ENCODE measurements at regions not wholly inside any gene's neighbourhood (a gene's known extent, or its start where the extent isn't known, plus 50 kb on each side); places are given as distances from the start of the nearest gene placed in this dataset.

DNA sequence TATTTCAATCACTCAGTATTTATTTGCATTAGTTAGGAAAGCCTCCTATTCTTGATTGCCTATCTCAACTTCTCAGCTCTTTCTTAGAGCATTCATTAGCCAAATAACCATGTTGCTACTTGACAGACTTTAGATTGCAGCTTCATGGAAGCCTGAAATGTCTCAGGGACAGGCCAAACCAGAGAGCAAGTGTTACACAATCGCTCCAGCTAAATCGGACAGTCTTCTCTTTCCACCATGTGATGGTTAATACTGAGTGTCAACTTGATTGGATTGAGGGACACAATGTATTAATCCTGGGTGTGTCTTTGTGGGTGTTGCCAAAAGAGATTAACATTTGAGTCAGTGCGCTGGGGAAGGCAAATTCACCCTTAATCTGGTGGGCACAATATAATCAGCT lies 106.5 kb upstream of the DRD2 start:
- DNase-seq (ENCODE audit: extremely low read depth, low read depth, low spot score): no peak

- no peak for DNase-seq (ENCODE audit: extremely low read depth, low read depth, low spot score)
Measured at GRCh38 chr11:113579292-113579940, 104.2 kb upstream of the DRD2 start.

DNA sequence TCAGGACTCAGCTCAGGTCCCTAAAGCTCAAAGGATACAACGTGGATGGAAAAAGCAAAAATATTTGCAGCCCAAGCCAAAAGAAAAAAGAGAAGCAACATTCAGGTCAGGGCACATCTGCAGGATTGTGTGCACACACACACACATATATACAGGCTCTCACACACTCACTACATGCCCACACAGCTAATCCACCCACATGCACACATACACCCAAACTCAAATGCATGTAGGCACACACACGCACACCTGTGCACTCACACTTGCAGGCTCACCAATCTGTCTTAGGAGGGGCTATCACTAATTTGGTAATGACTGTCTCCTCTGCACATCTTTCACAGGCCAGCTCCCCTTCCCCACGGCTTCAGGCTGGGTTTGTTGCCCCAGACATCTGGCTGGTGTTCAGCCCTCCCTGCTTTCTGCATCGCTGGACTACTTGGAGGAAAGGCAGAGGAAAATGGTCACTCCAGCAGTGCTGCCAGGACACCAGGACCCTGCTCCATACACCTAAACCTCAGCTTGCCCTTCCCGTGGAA lies 103.6 kb upstream of the DRD2 start:
- no peak for DNase-seq (ENCODE audit: extremely low read depth, low read depth, low spot score)

GRCh38 chr11:113578033-113578380 lies 102.8 kb upstream of the DRD2 start:
- no peak for DNase-seq (ENCODE audit: extremely low read depth, low read depth, low spot score)

DNA sequence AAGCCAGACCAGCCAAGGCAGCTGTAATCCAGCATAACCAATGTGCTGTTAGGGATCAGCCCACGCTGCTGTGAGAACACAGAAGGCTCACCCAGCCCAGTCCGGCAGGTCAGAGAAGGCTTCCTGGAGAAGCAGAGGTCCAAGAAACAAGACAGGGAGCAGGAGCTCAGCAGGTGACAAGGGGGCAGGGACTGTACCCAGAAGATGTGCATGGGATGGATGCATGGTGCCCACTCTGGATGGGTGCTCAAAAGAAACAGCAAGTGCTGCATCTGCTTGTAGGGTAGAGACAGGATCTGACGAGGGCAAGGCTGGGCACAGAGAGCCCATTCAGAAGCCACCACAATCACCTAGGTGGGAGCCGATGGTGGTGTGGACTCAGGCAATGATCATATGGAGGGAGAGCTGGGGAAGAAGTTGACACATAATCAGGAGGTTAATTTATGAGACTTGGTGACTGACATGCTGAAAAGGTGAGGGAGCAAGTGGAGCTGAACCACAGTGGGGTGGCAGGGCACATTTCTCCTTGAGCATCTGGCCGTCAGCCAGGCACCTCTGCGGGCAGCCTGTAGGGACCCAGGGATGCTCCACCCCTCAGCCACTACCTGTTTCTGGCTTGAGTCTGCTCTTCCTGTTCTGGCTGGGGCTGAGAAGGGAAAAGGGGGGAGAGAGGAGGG lies 102.3 kb upstream of the DRD2 start:
- DNase-seq (ENCODE audit: extremely low read depth, low read depth, low spot score): no peak

- no peak for DNase-seq (ENCODE audit: extremely low read depth, low read depth, low spot score)
Measured at GRCh38 chr11:113574586-113574985, 99.4 kb upstream of the DRD2 start.

DNA sequence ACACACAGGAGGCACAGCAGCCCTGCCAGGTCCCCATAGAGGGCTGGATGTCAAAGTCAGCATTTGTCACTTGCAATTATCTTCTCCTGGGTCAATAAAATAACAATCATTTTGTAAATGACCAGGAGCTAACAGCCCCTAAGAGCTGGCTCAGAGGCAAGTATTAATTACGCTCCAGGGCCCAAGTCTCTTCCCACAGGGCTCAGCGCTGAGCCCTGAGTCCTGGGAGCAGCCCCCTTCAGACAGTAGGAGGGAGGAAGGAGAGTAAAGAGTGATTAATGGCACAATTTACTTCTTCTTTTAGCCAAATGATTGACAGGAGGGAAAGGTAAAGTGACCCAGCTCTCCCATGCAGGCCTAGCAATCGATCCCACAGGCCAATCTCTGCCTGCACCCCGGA lies 99.0 kb upstream of the DRD2 start:
- no peak for DNase-seq (ENCODE audit: extremely low read depth, low read depth, low spot score)

GRCh38 chr11:113572136-113572735 lies 97.0 kb upstream of the DRD2 start:
- no peak for DNase-seq (ENCODE audit: extremely low read depth, low read depth, low spot score)

DNA sequence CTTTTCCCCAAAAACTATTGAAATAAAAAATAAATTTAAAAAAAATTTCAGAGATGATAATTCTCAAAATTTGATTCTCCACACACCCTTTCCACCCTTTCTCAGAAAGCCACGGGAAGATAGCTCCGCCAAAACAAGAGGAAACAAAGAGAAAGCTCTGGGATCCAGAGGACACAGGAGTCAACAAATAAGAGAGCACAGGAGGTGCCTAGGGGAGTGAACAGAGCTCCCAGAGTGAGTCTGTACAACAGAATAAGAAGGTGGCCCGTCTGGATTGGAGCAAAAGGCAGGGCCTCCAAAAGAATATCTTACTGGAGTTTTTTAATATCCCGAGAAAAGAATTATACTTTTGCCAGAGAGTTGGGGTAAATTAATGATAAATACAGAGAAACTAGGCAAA lies 96.3 kb upstream of the DRD2 start:
- DNase-seq (ENCODE audit: extremely low read depth, low read depth, low spot score): no peak

DNA sequence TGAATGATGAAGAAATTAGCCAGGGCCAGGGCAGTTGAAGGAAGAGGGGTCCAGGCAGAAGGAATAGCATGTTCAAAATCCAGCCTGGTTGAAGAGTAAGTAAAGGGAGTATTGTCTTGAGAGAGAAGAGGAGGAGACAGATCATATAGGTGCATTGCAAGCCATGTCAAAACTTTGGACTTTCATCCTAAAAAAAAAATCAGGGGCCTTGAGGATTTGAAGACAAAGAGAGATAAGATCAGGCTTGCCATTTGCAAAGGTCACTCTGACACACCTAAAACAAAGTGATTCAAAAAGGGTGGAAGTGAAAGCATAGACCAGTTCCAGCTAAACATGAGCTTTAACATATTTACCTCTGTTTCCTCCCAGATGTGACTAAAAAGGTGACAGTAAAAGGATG lies 95.7 kb upstream of the DRD2 start:
- DNase-seq (ENCODE audit: extremely low read depth, low read depth, low spot score): no peak

GRCh38 chr11:113569391-113569790 lies 94.2 kb upstream of the DRD2 start:
- DNase-seq (ENCODE audit: extremely low read depth, low read depth, low spot score): no peak

DNA sequence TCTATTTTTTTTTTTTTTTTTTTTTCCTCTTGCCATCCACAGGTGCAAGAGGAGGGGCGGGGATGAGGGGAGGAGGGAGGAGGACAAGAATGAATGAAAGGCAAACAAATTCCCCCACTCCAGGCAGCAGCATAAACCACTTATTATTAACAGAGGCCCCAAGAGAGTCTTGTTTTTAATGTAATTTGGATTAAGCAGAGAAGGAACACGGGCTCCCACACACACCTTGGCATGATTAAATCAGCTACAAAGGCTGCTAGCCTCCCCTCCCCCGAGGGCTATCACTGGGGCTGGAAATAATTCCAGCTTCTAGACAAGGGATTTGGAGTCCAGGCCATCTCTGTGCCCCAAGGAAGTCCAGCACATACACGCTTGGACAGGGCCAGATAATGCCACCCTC lies 93.4 kb upstream of the DRD2 start:
- no peak for DNase-seq (ENCODE audit: extremely low read depth, low read depth, low spot score)

- DNase-seq (ENCODE audit: extremely low read depth, low read depth, low spot score): no peak
Measured at GRCh38 chr11:113567867-113568544, 92.8 kb upstream of the DRD2 start.

DNA sequence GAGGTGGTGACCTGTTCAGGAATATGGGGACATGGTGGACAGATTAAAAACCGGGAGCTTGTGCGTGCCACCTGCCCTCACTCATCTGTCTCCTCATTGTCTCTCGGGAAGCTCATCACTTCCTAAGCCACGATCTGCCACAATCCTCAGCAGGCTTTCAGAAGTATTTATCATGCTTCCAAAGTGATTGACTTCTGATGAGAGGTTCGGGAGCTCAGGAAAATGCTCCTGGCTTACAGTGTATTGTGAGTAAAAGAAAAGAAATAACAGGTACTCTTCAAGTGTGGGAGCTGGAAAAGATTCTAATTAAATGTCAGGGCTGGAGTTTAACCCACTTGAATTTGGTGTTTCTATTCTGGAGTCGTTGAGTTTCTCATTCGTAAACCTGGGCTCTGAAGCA lies 91.9 kb upstream of the DRD2 start:
- no peak for DNase-seq (ENCODE audit: extremely low read depth, low read depth, low spot score)

DNA sequence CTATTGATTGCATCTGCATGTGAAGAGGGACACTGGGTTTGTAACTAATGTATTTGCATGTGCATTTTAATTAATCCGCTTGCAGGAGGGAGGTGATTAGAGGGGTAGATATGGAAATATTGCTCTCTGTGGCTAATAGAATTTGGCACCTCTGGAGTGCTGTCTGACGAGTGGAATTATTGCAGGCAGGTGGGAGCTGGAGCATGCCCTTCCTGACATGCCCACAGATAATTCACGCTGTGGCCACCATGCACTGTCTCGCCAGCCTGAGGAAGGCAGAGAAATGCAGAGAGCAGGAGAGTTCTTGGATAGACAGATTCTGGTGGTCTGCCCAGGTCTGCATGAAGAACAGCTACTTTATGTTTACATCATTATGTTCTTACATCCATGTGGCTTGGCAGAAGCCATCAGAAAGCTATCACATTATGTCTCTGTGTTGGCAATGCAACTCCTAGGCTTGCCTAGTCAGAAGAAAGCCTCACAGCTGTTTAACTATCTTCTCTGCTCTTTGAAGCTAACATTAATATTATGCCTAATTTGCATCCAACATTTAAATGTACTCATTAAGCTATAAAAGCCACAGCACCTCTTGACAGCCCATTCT lies 89.4 kb upstream of the DRD2 start:
- no peak for DNase-seq (ENCODE audit: extremely low read depth, low read depth, low spot score)

DNA sequence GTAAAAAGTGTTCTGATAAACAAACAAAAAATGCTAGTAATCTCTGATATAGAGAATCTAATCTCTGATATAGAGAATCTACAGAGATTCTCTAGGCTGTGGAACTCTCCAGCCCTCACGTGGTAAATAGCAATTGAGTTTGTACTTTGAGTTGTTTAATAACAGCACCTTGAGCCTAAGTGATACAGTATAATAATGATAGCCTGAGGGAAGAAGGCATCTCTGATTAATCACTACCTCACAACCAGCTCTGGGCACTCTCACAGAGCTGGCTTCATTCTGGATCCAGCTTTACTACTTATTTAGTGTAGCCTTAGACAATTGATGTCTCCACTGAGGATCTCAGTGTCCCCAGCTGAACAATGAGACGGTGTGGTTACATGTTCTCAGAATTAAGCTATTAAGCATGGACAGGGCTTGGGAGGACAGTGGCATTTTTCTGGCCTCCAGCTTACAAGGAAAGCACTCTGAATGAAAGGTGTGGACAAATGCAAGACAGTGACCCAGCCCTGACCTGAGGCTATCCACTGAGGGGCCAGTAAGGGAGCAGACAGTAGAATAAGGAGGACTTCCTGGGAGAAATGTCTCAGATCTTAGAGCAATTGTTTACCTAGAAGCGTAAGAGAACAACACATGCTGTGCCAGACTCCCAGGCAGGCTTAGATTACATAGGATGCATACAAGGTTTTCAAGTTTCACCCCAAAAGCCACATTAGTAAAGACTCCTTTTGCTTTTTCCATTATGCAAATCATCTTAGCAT lies 88.7 kb upstream of the DRD2 start:
- DNase-seq (ENCODE audit: extremely low read depth, low read depth, low spot score): no peak

GRCh38 chr11:113562981-113563461 lies 87.8 kb upstream of the DRD2 start:
- no peak for DNase-seq (ENCODE audit: extremely low read depth, low read depth, low spot score)

DNA sequence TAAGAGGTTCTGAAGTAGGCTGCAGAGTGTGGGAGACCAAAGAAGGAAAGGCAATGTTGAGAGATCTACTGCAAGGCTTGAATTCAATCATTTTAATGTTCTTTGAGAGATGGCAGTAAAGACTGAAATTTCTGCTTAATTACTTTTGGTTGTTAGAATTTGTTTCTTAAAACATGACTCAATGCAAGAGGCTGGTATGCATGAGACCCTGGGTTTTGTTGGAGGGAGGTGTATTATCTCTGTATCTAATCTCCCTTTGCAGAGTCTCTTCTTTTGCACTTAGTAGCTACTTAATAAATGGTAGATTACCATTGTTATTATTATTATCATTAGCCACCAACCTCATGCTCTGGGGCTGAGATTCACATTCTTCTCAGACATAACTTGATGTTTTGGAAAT lies 87.4 kb upstream of the DRD2 start:
- no peak for DNase-seq (ENCODE audit: extremely low read depth, low read depth, low spot score)

DNA sequence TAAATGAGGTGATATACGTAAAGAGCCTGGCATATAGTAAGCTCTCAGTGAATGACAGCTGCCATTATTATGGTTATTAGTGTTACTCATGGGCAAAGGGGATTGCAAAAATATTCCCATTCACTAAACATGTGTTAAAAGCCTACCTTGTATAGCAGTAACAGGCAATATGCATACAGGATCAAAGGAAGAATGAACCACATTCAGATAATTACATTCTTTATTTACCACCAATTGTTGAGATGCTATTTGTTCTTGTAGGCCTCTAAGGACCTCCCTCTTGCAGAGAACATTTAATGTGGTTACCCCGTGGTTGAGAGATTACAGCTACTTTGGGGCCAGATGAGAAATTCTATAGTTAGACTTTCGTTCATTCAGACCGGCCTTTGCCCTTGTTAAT lies 82.7 kb upstream of the DRD2 start:
- no peak for DNase-seq (ENCODE audit: extremely low read depth, low read depth, low spot score)

- no peak for DNase-seq (ENCODE audit: extremely low read depth, low read depth, low spot score)
Measured at GRCh38 chr11:113556036-113556435, 80.8 kb upstream of the DRD2 start.

Data from glomerular endothelial cell (primary cell).